Gastrocnemius medialis (tissue), 4 donors: ENCODE measurements at regions not wholly inside any gene's neighbourhood (a gene's known extent, or its start where the extent isn't known, plus 50 kb on each side); places are given as distances from the start of the nearest gene placed in this dataset.

Experiments used
- POLR2A ChIP-seq, 2 donors: fragments of 450-650 bp; IDR thresholded peaks; one replicate each; pipeline ENCODE4 v1.6.1; 2017; ENCODE audit warnings: antibody characterized with exemption in 2 of 2, mild to moderate bottlenecking in 2 of 2, moderate library complexity in 2 of 2
- TF ChIP-seq, protein P1 (sequence below), 5 experiments: fragments of 450-650 bp in 3 of 5; fragments of 200-600 bp in 2 of 5; sonication (generic) in 2 of 5; IDR thresholded peaks in 4 of 5; conservative IDR thresholded peaks in 1 of 5; 1 replicate in 4 of 5; 2 replicates in 1 of 5; pipeline ENCODE4 v1.5.1; 2016 to 2019; ENCODE audit warnings: antibody characterized with exemption in 5 of 5, mild to moderate bottlenecking in 3 of 5, moderate library complexity in 3 of 5

DNA sequence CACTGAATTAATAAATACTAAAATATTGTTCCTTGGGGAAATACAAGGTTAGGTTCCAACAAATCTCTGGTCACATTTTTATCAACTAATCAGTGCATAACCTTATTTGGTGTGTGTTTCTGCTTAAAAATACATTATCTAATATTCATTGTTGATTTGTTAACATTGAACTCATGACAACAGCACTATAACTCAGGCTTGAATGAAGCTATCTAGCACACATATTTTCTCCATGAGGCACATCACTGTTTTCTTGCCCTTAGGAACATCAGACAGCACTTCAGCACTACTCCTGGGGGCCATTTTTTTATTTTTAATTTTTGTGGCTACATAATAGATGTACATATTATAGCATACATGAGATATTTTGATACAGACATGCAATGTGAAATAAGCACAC, 277.2 kb upstream of the NT5E start:
- TF ChIP-seq, protein P1, sequence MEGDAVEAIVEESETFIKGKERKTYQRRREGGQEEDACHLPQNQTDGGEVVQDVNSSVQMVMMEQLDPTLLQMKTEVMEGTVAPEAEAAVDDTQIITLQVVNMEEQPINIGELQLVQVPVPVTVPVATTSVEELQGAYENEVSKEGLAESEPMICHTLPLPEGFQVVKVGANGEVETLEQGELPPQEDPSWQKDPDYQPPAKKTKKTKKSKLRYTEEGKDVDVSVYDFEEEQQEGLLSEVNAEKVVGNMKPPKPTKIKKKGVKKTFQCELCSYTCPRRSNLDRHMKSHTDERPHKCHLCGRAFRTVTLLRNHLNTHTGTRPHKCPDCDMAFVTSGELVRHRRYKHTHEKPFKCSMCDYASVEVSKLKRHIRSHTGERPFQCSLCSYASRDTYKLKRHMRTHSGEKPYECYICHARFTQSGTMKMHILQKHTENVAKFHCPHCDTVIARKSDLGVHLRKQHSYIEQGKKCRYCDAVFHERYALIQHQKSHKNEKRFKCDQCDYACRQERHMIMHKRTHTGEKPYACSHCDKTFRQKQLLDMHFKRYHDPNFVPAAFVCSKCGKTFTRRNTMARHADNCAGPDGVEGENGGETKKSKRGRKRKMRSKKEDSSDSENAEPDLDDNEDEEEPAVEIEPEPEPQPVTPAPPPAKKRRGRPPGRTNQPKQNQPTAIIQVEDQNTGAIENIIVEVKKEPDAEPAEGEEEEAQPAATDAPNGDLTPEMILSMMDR (IDR thresholded peaks at IDR 0.05 in 4 of 5, conservative IDR thresholded peaks at IDR 0.05 in 1 of 5): no peak
- no peak for TF ChIP-seq POLR2A (IDR thresholded peaks at IDR 0.05)
